ENCODE measurements at regions not wholly inside any gene's neighbourhood (a gene's known extent, or its start where the extent isn't known, plus 50 kb on each side); places are given as distances from the start of the nearest gene placed in this dataset.
A peak's percentile ranks its signal among the peaks of the same experiment; 100 is the strongest.

DNA sequence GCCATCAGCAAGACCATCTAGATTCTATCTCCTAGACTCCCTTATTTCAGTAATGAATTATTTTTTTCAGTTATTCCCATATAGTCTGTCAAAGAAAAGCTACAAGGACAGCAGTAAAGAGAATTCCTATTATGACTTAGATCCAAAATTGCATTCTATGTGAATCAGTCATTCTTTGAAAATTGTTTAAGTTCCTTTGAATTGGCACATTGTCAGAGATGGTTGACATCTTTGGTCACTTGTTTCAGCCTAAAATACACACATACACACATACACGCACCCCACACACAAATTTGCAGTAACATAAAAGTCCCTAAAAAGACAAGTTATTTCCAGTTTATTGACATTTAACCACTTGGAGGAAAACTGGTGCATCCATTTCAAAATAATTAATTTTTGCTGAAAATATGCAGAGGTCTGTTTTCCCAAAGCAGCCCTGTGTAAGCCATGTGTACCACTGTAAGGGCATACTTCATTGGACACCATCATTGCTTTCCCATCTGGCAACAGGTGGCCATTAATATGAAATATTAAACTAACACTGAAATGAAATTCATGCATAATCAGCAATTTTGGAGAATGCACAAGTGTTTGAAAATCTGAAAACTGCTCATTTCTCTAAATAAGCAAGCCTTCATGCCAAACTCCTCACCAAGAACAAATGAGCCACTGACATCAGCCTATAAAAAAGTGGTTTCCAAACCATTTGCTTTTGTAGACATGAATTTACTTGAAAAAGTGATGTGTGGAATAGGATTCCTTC, 121.7 kb upstream of the COL1A2 start:
- no peak for DNase-seq (ENCODE audit: low read depth)

DNA sequence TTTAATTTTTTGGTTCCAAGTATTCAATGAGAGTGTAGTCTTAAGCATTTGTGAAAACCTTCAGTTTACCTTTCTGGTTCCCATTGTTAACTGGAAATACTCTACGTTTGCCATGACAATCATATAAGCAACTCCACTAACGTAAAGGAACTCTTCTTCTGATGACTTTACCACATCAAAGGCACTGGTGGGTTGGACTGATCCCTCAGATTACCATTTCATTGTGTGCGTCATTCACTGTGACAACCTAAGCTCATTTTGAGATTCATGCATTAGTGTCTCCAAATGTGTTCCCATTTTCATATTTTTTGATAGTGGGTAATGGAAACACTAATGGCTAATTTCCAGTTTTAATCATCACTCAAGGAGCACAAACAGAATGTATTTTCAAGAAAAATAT, 119.9 kb upstream of the COL1A2 start:
- no peak for DNase-seq (ENCODE audit: low read depth)

GRCh38 chr7:94276027-94276426, 118.7 kb upstream of the COL1A2 start:
- no peak for DNase-seq (ENCODE audit: low read depth)

- peak; percentile 35 for DNase-seq (ENCODE audit: low read depth)
These were observed 117.9 kb upstream of the COL1A2 start for GRCh38 chr7:94276795-94277194.

DNA sequence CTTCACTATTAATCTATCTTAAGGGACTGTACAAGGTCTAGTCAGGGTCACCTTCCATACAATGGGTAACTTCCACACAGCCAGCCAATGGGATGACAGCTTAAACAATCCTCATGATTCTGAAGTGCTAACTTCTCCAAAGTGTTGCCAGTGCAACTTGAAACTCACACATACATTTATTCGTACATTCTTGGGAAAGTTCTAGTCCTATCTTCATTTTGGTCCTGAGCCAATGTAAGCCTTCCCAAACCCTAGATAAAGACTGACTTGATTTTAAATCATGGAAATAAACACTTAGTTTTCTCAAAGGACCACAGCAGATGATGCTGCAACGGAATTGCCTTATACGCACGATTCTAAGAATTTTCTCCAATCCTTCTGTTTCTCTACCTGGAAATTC, 117.5 kb upstream of the COL1A2 start:
- no peak for DNase-seq (ENCODE audit: low read depth)

DNA sequence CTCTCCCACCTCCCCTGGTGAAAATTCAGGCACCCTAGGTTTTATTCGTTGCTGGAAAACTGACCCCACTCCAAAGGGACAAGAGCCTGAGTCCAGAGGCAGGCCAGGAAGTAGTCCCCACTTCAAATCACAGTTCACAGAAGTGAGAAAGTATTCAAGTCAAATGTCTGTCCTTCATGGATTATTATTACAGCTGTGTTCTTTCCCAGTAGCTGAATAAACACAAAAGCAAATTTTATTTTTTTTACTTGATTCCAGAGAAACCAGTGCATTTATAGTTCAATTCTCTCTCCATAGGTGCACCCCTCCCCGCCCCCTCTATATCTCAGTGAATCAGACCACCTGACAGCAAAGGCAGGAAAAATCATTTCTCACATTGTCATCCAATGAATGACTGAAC, 113.8 kb upstream of the COL1A2 start:
- no peak for DNase-seq (ENCODE audit: low read depth)

- no peak for DNase-seq (ENCODE audit: low read depth)
These were observed 110.6 kb upstream of the COL1A2 start for GRCh38 chr7:94284104-94284503.

- no peak for DNase-seq (ENCODE audit: low read depth)
These were observed 108.6 kb upstream of the COL1A2 start for GRCh38 chr7:94286111-94286510.

DNA sequence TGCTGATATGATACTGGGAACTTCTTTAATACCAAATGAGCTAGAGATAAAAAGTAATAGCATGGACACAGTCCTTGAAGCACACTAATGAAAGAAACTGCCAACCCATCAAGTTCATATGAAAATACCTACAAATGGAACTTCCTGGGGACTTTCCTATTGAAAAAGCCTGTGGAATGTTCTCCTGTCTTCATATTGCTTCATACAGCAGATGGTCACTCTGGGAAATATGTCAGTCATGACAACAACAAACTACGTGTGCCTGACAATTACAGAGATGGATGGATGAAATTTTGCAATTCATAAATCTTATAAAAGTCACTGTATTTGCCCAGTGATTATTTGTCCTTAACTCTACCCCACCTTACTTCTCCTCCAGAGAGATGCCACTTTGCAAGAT, 106.6 kb upstream of the COL1A2 start:
- DNase-seq (ENCODE audit: low read depth) = no peak

- peak; percentile 84 for DNase-seq (ENCODE audit: low read depth)
These were observed 105.6 kb upstream of the COL1A2 start for GRCh38 chr7:94289071-94289470.

DNA sequence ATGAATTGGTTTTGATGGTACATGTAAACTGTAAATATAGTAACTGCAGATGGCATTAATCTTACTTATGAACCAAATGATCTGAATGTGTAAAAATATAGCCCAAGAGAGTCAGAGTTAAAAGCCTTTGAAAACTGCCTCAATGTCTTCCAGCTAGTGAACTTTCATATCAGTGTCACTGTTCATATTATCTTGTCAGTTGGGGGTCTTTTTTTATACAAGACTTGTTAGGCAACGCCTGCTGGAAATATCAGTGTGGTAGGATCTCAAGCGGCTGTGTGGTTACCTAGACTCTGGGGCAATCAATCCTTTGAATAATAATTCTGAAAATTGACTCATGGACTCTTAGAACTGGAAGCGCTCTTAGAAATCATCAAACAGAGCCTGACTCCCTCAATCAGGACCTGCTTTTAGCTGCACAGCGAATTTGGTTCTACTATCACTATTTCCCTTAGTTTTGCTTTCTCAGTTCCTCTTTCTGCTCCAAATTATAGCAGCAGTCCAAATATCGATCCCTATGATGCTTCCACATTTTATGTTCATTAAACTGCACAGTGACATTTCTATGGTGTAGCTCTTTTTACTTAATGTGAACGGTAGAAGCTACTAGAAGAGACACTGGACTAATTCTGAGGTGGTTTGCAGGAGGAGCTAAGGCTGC, 100.1 kb upstream of the COL1A2 start:
- DNase-seq (ENCODE audit: low read depth) = no peak

DNA sequence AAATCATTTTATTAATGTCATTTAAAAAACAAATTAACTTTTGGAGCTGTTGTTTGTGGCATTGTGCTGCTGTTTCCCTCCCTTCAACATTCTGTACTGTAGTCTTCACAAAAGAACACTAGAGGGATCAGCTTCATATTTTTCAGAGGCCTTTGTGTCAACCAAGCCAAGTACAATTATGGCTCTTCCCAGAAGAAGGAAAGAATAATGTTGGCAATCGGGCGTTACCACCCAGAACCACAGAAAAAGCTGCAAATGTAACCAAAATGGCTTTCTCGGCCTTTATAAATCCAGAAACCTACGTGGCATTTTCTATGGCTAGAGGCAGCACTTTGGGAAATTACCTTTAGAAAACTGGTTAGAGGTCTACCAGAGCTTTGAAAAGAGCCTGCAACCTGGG, 98.8 kb upstream of the COL1A2 start:
- DNase-seq (ENCODE audit: low read depth) = peak; percentile 54

GRCh38 chr7:94296881-94297280, 97.8 kb upstream of the COL1A2 start:
- peak; percentile 6 for DNase-seq (ENCODE audit: low read depth)

- DNase-seq (ENCODE audit: low read depth) = peak; percentile 91
These were observed 97.3 kb upstream of the COL1A2 start for GRCh38 chr7:94297397-94297838.

GRCh38 chr7:94298943-94299342, 95.8 kb upstream of the COL1A2 start:
- peak; percentile 7 for DNase-seq (ENCODE audit: low read depth)

DNA sequence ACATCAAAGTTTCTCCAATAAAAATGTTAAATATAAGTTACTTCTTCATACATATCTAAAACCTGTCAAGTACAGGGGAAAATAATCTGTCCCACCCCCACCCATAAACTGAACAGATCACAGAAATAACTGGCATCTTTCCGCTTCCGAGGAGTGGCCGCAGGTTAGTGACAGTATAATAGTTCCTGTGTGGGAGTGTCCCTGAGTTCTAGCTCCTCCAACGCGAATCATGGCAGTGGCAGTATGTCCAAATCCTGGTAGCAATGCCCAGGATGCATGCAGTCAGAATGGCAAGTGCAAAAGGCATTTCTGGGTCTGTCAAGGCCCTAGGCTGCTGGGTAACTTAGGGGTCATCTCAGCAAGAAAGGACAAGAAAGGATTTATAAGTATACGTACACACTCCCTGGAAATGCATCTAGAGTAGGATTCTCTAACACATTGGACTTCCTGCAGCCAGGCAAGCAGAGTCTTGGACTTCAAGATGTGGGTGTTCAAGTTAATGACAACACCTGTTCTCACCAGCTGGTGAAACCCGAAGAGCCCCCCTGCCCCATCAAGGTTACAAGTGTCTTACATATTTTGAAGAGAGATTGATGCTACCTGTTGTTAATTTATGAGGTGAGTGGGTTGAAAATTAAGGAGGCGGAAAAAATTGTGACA, 94.4 kb upstream of the COL1A2 start:
- peak; percentile 9 for DNase-seq (ENCODE audit: low read depth)

GRCh38 chr7:94301024-94301586, 93.6 kb upstream of the COL1A2 start:
- DNase-seq (ENCODE audit: low read depth) = peak; percentile 96

- DNase-seq (ENCODE audit: low read depth) = no peak
These were observed 91.6 kb upstream of the COL1A2 start for GRCh38 chr7:94303118-94303517.

- peak; percentile 30 for DNase-seq (ENCODE audit: low read depth)
These were observed 91.0 kb upstream of the COL1A2 start for GRCh38 chr7:94303695-94304094.

DNA sequence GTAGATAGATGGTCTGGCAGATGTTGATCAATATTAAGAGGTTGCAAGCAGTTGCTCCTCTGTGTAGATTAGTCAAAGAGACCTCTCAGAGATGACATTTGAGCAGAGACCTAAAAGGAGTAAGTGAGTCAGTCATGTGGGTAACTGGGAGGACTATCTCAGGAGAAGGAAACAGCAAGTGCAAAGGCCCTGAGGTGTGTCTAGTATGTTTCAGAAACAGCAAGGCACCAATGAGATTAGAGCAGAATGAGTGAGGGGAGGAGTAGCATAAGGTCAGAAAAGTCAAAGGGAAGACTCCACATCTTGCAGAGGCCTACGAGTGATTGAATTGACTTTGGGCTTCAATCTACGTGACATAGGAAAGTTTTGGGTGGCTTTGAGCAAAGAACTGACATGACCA, 89.8 kb upstream of the COL1A2 start:
- DNase-seq (ENCODE audit: low read depth) = no peak

DNA sequence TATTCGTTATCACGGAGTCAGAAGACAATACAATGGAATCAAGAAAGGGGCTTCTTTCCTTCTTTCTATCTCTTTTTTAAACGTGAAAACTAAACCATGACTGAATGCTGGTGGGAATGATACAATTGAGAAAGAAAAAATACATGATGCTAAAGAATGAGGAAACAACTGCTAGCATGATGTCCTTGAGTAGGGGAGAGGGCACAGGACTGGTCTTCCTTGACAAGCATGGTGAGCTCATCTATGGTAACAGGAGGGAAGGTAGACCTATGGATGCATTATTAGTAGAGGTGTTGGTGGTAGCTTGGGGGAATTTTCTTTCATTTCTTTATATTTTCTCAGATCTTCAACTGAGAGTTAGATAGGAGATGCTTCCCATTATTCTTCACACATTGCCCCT, 88.9 kb upstream of the COL1A2 start:
- no peak for DNase-seq (ENCODE audit: low read depth)

DNA sequence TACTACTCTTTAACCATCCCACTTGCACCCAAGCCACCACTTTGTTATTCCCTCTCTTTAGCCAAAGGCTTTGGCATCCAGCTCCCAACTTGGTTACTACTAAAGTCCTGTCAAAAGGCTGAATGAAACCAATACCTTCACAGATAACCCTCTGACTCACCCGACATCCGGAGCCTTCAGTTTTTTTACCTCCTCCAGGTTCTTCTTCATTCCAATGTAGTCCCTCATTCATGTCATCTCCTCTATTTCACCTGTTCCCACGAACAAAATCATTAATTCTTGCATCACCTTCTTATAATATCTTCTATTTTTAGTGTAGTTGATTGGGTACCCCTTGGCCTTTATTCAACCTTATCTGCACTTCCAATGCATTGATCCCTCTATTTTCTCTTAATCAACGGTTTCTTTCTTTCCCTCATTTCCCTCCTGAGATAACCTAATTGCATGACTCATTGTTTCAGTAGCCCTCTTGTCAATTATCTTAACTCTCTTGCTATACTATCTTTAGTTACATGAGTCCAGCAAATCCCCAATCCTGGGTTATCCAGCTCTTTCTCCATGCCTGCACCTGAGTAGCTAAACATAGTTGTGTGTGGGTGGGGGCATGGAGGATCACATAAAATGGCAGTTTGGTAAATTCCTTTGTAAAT, 87.2 kb upstream of the COL1A2 start:
- DNase-seq (ENCODE audit: low read depth) = no peak

Measured in Daoy (cell line).